ENCODE measurements at regions not wholly inside any gene's neighbourhood (a gene's known extent, or its start where the extent isn't known, plus 50 kb on each side); places are given as distances from the start of the nearest gene placed in this dataset.

GRCh38 chr16:51487880-51488279, 336.8 kb upstream of the SALL1 start:
- ATAC-seq (ENCODE audit: low read depth) (no peak), DNase-seq (no peak)
- Histone ChIP-seq H4K5ac (ENCODE audit: low read depth, low read length) (no peak overlapping the region), H4K20me1 (ENCODE audit: insufficient read depth, low read length) (no peaks in the 10 kb centered on the region), H4K91ac (ENCODE audit: insufficient read depth, low read depth, low read length) (no peak overlapping the region), H3K56ac (ENCODE audit: extremely low read depth, insufficient read depth, low read length) (no peak overlapping the region), H3K4me3 (ENCODE audit: insufficient read depth, low read depth, low read length) (no peak overlapping the region), H3K27ac (ENCODE audit: insufficient read depth, low read length) (no peak overlapping the region), H2BK20ac (ENCODE audit: low read depth, low read length) (no peak overlapping the region), H3K23ac (ENCODE audit: low read depth, low read length) (no peak overlapping the region), H3K9me3 (ENCODE audit: control insufficient read depth, insufficient read depth, low read length) (no peaks in the 10 kb centered on the region; the same call in 1 of the 2 replicates), H3K18ac (ENCODE audit: low read depth, low read length) (no peak overlapping the region), H3K36me3 (ENCODE audit: control insufficient read depth, insufficient read depth, low read length) (no peaks in the 10 kb centered on the region), H2AFZ (replicated peaks; ENCODE audit: low read length, poor library complexity) (no peak overlapping the region), H3K4me1 (ENCODE audit: control insufficient read depth, insufficient read depth, low read length) (no peaks in the 10 kb centered on the region), H2AK5ac (ENCODE audit: low read depth, low read length) (no peak overlapping the region), H3K79me1 (ENCODE audit: low read depth in 1 of 2, low read length in 2 of 2) (no peaks in the 10 kb centered on the region), H2BK120ac (ENCODE audit: low read depth, low read length) (no peak overlapping the region), H3K14ac (replicated peaks; ENCODE audit: low read depth, low read length) (no peak overlapping the region), H3K9ac (ENCODE audit: low read depth, low read length) (no peak overlapping the region), H2BK5ac (ENCODE audit: low read depth, low read length, poor library complexity, severe bottlenecking) (no peak overlapping the region), H3K9me1 (ENCODE audit: insufficient read depth, low read length) (no peaks in the 10 kb centered on the region), H4K8ac (ENCODE audit: low read depth in 2 of 2, low read length in 2 of 2) (no peak overlapping the region), H2BK15ac (ENCODE audit: low read depth, low read length) (no peak overlapping the region), H3K27me3 (ENCODE audit: control insufficient read depth, insufficient read depth, low read length) (peaks cover 6% of the 10 kb centered on the region; the same call in 1 of the 2 replicates), H3K4me2 (ENCODE audit: low read depth, low read length) (no peak overlapping the region), H3K4ac (ENCODE audit: low read depth, low read length) (no peak overlapping the region), H2AK9ac (replicated peaks; ENCODE audit: low read depth, low read length, poor library complexity) (no peak overlapping the region)
- BruUV-seq (replicated peaks), result no TSS peak
- intact Hi-C loops (cut with micrococcal nuclease), result no loop called here
- dilution Hi-C loops (cut with HindIII; ENCODE audit: low sequenced_read_pairs, unreplicated experiment), result no loop called here
- WGBS, 2 experiments (ENCODE audit: extremely low coverage in 2 of 2, insufficient read length in 1 of 2), result no CpG with 5 or more reads among the region's 2 CpGs
- POLR2A ChIA-PET (ENCODE audit: unreplicated experiment), result no interaction called here
- in situ Hi-C loops (cut with MboI; ENCODE audit: low sequenced_read_pairs), result no loop called here
- CTCF ChIA-PET, result no interaction called here
- no peak for TF ChIP-seq MAFK (IDR thresholded peaks at IDR 0.05; ENCODE audit: low read depth, low read length)
- TF ChIP-seq CHD1 (IDR thresholded peaks at IDR 0.05; ENCODE audit: low read depth, low read length), result no peak
- no peak for TF ChIP-seq FOS (IDR thresholded peaks at IDR 0.05; ENCODE audit: low read depth, low read length)
- TF ChIP-seq POLR2A (IDR thresholded peaks at IDR 0.05; ENCODE audit: low read depth, low read length), result no peak
- no peak for TF ChIP-seq MAZ (IDR thresholded peaks at IDR 0.05; ENCODE audit: borderline replicate concordance, low read depth, low read length)
- no peak for TF ChIP-seq CTCF (conservative IDR thresholded peaks at IDR 0.05; ENCODE audit: low read depth, low read length)
- TF ChIP-seq, protein P1, sequence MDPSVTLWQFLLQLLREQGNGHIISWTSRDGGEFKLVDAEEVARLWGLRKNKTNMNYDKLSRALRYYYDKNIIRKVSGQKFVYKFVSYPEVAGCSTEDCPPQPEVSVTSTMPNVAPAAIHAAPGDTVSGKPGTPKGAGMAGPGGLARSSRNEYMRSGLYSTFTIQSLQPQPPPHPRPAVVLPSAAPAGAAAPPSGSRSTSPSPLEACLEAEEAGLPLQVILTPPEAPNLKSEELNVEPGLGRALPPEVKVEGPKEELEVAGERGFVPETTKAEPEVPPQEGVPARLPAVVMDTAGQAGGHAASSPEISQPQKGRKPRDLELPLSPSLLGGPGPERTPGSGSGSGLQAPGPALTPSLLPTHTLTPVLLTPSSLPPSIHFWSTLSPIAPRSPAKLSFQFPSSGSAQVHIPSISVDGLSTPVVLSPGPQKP (IDR thresholded peaks at IDR 0.05; ENCODE audit: borderline replicate concordance, low read depth, low read length), result no peak
- TF ChIP-seq SMC3 (IDR thresholded peaks at IDR 0.05; ENCODE audit: low read depth, low read length), result no peak
- no peak for TF ChIP-seq RAD21 (IDR thresholded peaks at IDR 0.05; ENCODE audit: low read length)
- TF ChIP-seq RCOR1 (IDR thresholded peaks at IDR 0.05; ENCODE audit: insufficient replicate concordance, low read length), result no peak

Measured in IMR-90 (cell line).